HEK293 (cell line): ENCODE measurements at regions not wholly inside any gene's neighbourhood (a gene's known extent, or its start where the extent isn't known, plus 50 kb on each side); places are given as distances from the start of the nearest gene placed in this dataset.

Experiments used
- CTCF ChIA-PET: fragments of 350-600 bp; formaldehyde crosslinking; extraction: SDS; loops from one replicate; lab custom pipeline; 2021; ENCODE audit warnings: antibody characterized with exemption; lab: Yijun Ruan, JAX
- POLR2A ChIA-PET: fragments of 300-600 bp; formaldehyde crosslinking; extraction: SDS; loops from one replicate; lab custom pipeline; 2020; ENCODE audit warnings: antibody characterized with exemption, inconsistent platforms; lab: Yijun Ruan, JAX
- H3K27ac ChIP-seq: fragments of 200-500 bp; sonication (Bioruptor generic); 2 replicates; pipeline ENCODE4 v1.5.1; 2014; ENCODE audit warnings: low read depth, low read length, control low read depth, inconsistent platforms; ENCODE audit errors: extremely low read depth
- H3K36me3 ChIP-seq, 2 experiments: fragments of 200-500 bp in 1 of 2; sonication (Bioruptor generic) in 1 of 2; 1 replicate in 1 of 2; 2 replicates in 1 of 2; pipeline ENCODE4 v1.5.1; 2014 to 2017; ENCODE audit warnings: inconsistent platforms in 2 of 2, low read length in 2 of 2; ENCODE audit not compliant: control insufficient read depth in 2 of 2, insufficient read depth in 1 of 2
- H3K4me1 ChIP-seq: fragments of 200-500 bp; sonication (Bioruptor generic); 2 replicates; pipeline ENCODE4 v1.5.1; 2014; ENCODE audit warnings: mild to moderate bottlenecking, low read length, inconsistent platforms; ENCODE audit not compliant: control insufficient read depth, insufficient read depth
- H3K4me3 ChIP-seq: 2 replicates; pipeline ENCODE4 v1.5.1; 2011; ENCODE audit warnings: low read depth, mild to moderate bottlenecking, control low read depth, low read length, moderate library complexity
- H3K9me3 ChIP-seq: fragments of 200-500 bp; sonication (Bioruptor generic); 2 replicates; pipeline ENCODE4 v1.5.1; 2014; ENCODE audit warnings: low read depth, low read length, inconsistent platforms; ENCODE audit not compliant: control insufficient read depth, insufficient read depth
- BCL6B ChIP-seq: fragments of 450-650 bp; formaldehyde crosslinking; IDR thresholded peaks from 2 replicates; pipeline ENCODE4 v1.5.1; 2017; ENCODE audit warnings: missing biosample characterization, missing genetic modification characterization
- GLI4 ChIP-seq: fragments of 450-650 bp; formaldehyde crosslinking; IDR thresholded peaks from 2 replicates; pipeline ENCODE4 v1.5.1; 2016; ENCODE audit warnings: missing biosample characterization, missing genetic modification characterization
- KLF17 ChIP-seq: fragments of 450-650 bp; formaldehyde crosslinking; IDR thresholded peaks from 2 replicates; pipeline ENCODE4 v1.5.1; 2016; ENCODE audit warnings: missing biosample characterization, missing genetic modification characterization
- KLF8 ChIP-seq: fragments of 450-650 bp; formaldehyde crosslinking; IDR thresholded peaks from 2 replicates; pipeline ENCODE4 v1.5.1; 2016; ENCODE audit warnings: missing biosample characterization, missing genetic modification characterization
- KLF9 ChIP-seq: fragments of 450-650 bp; formaldehyde crosslinking; IDR thresholded peaks from 2 replicates; pipeline ENCODE4 v1.5.1; 2016; ENCODE audit warnings: missing biosample characterization, missing genetic modification characterization, low read depth
- MYNN ChIP-seq: fragments of 450-650 bp; formaldehyde crosslinking; IDR thresholded peaks from 2 replicates; pipeline ENCODE4 v1.5.1; 2016; ENCODE audit warnings: missing biosample characterization, missing genetic modification characterization, borderline replicate concordance
- ZBTB44 ChIP-seq: fragments of 450-650 bp; IDR thresholded peaks from 2 replicates; pipeline ENCODE4 v1.5.1; 2018; ENCODE audit warnings: missing biosample characterization, mild to moderate bottlenecking, missing genetic modification characterization
- ZBTB49 ChIP-seq: fragments of 450-650 bp; formaldehyde crosslinking; IDR thresholded peaks from 2 replicates; pipeline ENCODE4 v1.5.1; 2016; ENCODE audit warnings: missing biosample characterization, missing genetic modification characterization, low read depth
- ZIC2 ChIP-seq: fragments of 450-650 bp; formaldehyde crosslinking; IDR thresholded peaks from 2 replicates; pipeline ENCODE4 v1.5.1; 2016; ENCODE audit warnings: missing biosample characterization, missing genetic modification characterization
- ZNF10 ChIP-seq: fragments of 450-650 bp; formaldehyde crosslinking; IDR thresholded peaks from 2 replicates; pipeline ENCODE4 v1.5.1; 2017; ENCODE audit warnings: missing biosample characterization, missing genetic modification characterization
- ZNF112 ChIP-seq: fragments of 450-650 bp; formaldehyde crosslinking; IDR thresholded peaks from 2 replicates; pipeline ENCODE4 v1.5.0; 2017; ENCODE audit warnings: missing biosample characterization, missing genetic modification characterization
- ZNF24 ChIP-seq: fragments of 450-650 bp; formaldehyde crosslinking; IDR thresholded peaks from 2 replicates; pipeline ENCODE4 v1.5.1; 2016; ENCODE audit warnings: missing biosample characterization, missing genetic modification characterization
- ZNF335 ChIP-seq: fragments of 450-650 bp; formaldehyde crosslinking; conservative IDR thresholded peaks from 2 replicates; pipeline ENCODE4 v1.5.1; 2016; ENCODE audit warnings: missing biosample characterization, missing genetic modification characterization
- ZNF362 ChIP-seq: fragments of 450-650 bp; formaldehyde crosslinking; IDR thresholded peaks from 2 replicates; pipeline ENCODE4 v1.5.1; 2016; ENCODE audit warnings: missing biosample characterization, missing genetic modification characterization
- ZNF37A ChIP-seq: fragments of 450-650 bp; IDR thresholded peaks from 2 replicates; pipeline ENCODE4 v1.5.1; 2018; ENCODE audit warnings: missing biosample characterization, missing genetic modification characterization
- ZNF416 ChIP-seq: fragments of 450-650 bp; formaldehyde crosslinking; IDR thresholded peaks from 2 replicates; pipeline ENCODE4 v1.5.1; 2016; ENCODE audit warnings: missing biosample characterization, missing genetic modification characterization
- ZNF530 ChIP-seq: fragments of 450-650 bp; formaldehyde crosslinking; IDR thresholded peaks from 2 replicates; pipeline ENCODE4 v1.5.1; 2016; ENCODE audit warnings: low read depth, missing biosample characterization, missing genetic modification characterization
- ZNF692 ChIP-seq: fragments of 450-650 bp; formaldehyde crosslinking; IDR thresholded peaks from 2 replicates; pipeline ENCODE4 v1.5.1; 2016; ENCODE audit warnings: missing biosample characterization, missing genetic modification characterization
- ZNF837 ChIP-seq: fragments of 450-650 bp; formaldehyde crosslinking; IDR thresholded peaks from 2 replicates; pipeline ENCODE4 v1.5.1; 2016; ENCODE audit warnings: missing biosample characterization, missing genetic modification characterization

- H3K27ac ChIP-seq = no peak overlapping the region
- CTCF ChIA-PET = interaction anchor here (0.7 to 3.0 kb wide), 14 partner anchors 10 to 1571 kb away, joined by 3 to 12 read pairs (median 4); no protein-coding TSS in a partner anchor
These were observed 382.7 kb downstream of the C6orf118 start for GRCh38 chr6:164926686-164927085.

More at GRCh38 chr6:164926686-164927085, 382.7 kb downstream of the C6orf118 start:
- Histone ChIP-seq H3K4me1 (no peaks in the 10 kb centered on the region), H3K9me3 (no peaks in the 10 kb centered on the region), H3K4me3 (no peak overlapping the region), H3K36me3 (no peaks in the 10 kb centered on the region)
- POLR2A ChIA-PET = no interaction called here
- TF ChIP-seq ZNF335 (tag by site-specific recombination) = no peak
- no peak for TF ChIP-seq ZNF362
- TF ChIP-seq ZBTB44 (tag by site-specific recombination) = no peak
- no peak for TF ChIP-seq GLI4 (tag by site-specific recombination)
- TF ChIP-seq ZNF416 = no peak
- no peak for TF ChIP-seq ZNF24 (tag by site-specific recombination)
- TF ChIP-seq ZNF530 = no peak
- TF ChIP-seq ZNF692 (tag by site-specific recombination) = no peak
- no peak for TF ChIP-seq ZNF10 (tag by site-specific recombination)
- no peak for TF ChIP-seq ZBTB49 (tag by site-specific recombination)
- TF ChIP-seq KLF17 (tag by site-specific recombination) = no peak
- no peak for TF ChIP-seq BCL6B (tag by site-specific recombination)
- no peak for TF ChIP-seq ZNF837 (tag by site-specific recombination)
- no peak for TF ChIP-seq ZNF112
- no peak for TF ChIP-seq KLF8
- TF ChIP-seq MYNN = no peak
- no peak for TF ChIP-seq ZNF37A (tag by site-specific recombination)
- TF ChIP-seq KLF9 (tag by site-specific recombination) = no peak
- no peak for TF ChIP-seq ZIC2 (tag by site-specific recombination)
